UCSD-AML1 (cell line): ENCODE measurements at regions not wholly inside any gene's neighbourhood (a gene's known extent, or its start where the extent isn't known, plus 50 kb on each side); places are given as distances from the start of the nearest gene placed in this dataset.
"Not testable (repeated sequence)": the region's sequence is repeated elsewhere in the genome, so short reads cannot be mapped to it uniquely, and the experiment has no call there.

Experiments
- DNase-seq: peaks from one replicate; lab custom pipeline; 2025; ENCODE audit not compliant: unreplicated experiment; lab: John Stamatoyannopoulos, UW

- no peak for DNase-seq
Observed at GRCh38 chr3:25895031-25895430, 105.1 kb downstream of the OXSM start.

DNA sequence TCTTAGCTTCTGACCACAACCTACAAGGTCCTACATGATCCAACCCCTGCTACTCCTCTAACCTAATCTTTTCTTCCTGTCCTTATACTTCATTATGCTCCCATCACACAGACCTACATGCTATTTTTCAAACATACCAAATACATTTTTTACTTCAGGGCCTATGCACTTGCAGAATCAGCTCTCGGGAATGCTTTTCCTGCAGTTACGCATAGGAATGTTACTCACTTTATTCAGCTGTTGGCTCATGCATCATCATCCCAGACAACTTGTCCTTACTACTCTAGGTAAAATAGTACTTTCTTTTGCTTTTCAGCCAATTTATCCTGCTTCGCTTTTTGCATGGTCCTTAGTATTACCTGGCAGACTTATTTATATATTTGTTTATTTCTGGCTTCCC, 105.6 kb downstream of the OXSM start:
- DNase-seq, result no peak

DNA sequence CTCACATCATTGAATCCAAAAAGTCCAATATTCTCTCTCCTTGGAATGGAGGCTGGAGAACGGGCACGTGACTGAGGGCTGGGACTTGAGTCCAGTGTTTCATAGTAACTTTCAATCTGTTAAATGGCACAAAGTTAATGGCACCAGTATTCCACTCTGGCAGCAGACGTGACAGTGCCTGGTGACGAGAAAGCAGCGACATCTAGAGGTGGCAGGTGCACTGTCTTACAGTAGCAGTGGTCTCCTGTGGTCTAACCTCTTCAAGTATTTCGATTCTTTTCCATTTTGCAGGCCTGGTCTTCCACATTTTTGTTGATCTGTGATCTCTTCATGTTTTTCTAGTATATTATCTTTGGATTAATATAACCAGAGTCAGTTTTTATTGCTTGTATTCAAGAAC, 107.1 kb downstream of the OXSM start:
- no peak for DNase-seq

GRCh38 chr3:25899352-25900101, 109.6 kb downstream of the OXSM start:
- DNase-seq, result peak; percentile 10

- DNase-seq, result no peak
Observed at GRCh38 chr3:25900161-25900560, 110.3 kb downstream of the OXSM start.

DNA sequence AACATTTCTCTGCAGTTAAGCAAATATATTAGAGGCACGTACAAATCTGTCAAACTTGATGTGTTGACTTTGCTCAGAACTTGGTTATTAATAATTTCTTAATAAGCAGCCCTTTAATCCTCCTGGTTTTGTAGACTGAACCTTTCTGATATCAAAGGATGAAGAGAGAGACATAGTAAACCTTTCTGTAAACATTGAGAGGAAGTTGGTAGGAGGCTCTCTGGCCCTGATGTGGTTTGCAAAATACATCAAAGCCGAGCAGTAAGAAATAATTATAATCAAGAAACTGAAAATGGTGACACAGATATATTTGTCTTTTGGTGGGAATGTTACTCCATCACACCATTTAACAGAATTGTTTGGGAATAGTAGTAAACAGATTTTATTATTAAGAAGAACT, 111.9 kb downstream of the OXSM start:
- DNase-seq, result no peak

DNA sequence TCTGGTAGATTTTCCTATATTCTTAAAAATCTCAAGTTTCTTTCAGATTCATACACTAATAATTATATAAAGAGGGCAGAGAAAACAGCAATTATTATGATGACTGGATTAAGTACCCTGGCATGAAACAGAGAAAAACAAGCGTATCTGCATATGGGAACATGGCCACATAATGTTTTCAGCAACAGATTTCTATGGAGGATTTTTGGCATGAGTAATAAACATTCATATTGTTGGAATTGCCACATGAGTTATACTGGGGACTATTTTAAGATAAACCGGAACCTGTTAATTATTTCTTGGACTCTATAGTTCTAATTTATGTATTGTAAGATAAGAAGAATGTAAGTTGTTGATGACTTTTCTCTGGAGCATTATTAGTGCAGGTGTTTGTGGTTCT, 112.7 kb downstream of the OXSM start:
- no peak for DNase-seq

GRCh38 chr3:25903371-25904129, 113.7 kb downstream of the OXSM start:
- no peak for DNase-seq

DNA sequence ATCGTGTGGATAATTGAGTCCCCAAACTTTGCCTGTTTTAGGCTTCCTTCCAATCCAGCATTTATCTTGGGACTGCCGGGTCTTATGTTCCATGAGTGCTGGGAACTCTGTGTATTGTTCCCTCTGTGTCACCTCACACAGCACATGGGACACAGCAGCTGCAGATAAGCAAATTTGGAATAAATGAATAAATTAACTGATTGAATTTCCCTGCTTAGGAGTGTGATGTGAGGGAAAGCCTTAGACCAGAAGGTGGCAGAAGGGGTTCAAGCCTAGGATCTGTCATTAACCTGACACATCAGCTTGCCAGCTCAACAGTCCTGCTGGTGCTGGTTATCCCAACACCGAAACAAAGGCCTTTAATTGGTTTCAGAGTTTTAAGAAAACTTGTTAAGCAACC, 114.3 kb downstream of the OXSM start:
- DNase-seq, result no peak

DNA sequence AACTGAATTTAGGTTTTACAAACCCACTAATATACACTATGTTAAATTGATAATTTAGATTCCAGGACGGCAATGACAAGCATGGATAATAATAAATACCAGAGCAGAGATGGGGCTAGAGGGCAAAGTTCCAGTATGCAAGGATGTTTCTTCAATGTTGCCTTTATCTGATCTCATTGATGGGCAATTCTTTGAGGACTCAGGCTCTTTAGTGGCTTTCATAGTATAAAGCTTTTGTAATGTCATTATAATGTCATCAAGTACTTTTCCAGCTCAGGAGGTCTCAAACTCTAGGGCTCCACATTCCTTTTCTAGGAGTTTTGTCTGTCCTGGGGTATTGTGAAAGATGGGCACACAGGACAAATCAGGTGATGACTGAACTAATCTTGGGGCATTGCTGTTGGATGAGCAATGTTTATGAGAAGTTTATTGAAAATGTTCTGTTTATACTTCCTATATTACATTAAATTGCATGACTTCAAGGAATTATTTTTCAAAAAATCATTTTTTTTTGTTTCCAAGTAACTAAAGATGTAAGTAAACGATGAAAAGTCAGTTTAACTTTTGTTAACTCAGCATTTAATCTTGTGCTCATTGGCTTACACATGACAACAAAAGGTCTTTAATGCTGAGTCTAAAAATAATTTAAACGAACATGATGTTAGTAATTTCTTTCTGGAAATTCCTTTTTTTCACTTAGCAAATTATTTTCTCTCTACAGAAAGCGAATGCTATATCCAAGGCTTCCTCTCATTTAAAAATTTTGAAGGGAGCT, 116.4 kb downstream of the OXSM start:
- no peak for DNase-seq

- no peak for DNase-seq
Observed at GRCh38 chr3:25907081-25907480, 117.2 kb downstream of the OXSM start.

DNA sequence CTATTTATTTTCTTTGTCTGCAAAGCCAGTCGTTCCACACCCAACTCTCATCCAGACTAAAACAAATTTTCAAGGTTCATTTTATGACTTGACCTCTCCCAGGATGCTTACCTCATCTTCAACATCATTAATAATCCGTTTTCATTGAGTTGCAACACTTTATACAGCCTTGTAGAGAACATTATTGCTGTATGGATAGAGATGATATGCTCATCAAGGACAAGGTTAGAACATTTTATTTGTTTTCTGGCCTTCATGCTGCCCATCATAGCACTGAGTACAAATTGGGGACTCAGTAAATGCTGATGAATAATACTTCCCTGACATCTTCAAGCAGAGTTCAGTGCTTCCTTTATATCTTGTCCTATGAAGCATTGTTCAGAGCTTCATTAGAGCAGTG, 120.2 kb downstream of the OXSM start:
- DNase-seq, result no peak

GRCh38 chr3:25910997-25911396, 121.1 kb downstream of the OXSM start:
- peak; percentile 31 for DNase-seq

DNA sequence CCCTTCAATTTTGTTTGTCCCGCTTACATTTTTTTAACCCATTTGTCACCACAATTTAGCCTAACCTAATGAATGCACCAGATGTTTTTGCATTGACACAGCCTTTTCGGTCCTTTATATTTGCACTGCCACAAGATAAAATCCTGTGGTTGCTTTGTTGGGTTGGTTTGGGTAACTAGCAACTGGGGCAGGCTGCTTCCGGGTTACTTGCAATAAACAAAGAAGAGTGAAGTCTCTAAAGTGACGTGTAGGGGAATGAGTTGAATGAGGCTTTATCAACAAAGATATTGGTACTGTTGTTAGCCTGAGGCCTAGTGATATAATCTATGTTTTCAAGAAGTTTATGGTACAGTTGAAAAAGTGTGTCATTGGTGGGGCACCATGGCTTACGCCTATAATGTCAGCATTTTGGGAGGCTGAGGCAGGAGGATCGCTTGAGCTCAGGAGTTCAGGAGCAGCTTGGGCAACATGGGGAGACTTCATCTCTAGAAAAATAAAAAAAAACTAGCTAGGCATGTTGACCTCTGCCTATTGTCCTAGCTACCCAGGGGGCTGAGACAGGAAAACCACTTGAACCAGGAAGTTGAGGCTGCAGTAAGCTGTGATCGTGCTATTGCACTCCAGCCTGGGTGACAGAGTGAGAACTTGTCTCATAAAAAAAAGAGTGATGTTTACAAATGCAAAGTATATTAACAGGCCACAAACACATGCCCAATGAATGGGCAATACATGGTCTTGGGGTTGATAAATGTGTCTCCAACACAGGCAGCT, 121.8 kb downstream of the OXSM start:
- no peak for DNase-seq

- DNase-seq, result no peak
Observed at GRCh38 chr3:25913179-25913578, 123.3 kb downstream of the OXSM start.

DNA sequence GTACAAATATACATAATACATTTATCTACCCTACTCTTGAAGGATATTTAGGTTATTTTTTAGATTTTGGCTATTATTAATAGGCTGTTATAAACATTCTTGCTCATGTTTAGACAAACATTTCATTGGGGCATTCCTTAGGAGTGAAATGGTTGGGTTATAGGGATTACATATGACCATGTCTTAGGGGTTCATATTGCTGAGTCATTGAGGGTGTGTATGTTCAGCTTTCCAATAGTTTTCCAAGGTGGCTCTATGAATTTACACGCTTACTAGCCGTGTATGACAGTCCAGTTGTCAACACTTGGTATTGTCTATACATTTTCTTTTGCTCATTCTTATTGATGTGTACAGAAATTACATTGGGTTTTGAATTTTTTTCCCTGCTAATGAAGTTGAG, 125.8 kb downstream of the OXSM start:
- no peak for DNase-seq

DNA sequence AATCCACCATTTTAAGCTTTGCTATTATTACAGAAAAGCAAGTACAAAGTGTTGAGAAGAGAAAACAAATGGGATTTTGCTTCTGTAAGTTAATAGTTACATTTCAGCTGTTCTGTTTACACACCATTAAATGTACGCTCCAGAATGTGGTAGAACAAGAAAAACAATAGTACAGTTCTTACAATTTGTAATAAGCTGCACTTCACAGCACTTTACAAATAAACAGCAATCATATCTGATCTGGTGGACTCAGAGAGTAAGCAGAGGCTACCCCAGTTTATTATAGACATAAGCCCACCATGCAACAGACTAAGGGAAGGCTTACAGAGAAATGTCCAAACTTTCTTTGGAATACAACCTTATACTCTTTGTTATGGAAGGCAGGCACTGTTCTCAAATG, 126.4 kb downstream of the OXSM start:
- no peak for DNase-seq

DNA sequence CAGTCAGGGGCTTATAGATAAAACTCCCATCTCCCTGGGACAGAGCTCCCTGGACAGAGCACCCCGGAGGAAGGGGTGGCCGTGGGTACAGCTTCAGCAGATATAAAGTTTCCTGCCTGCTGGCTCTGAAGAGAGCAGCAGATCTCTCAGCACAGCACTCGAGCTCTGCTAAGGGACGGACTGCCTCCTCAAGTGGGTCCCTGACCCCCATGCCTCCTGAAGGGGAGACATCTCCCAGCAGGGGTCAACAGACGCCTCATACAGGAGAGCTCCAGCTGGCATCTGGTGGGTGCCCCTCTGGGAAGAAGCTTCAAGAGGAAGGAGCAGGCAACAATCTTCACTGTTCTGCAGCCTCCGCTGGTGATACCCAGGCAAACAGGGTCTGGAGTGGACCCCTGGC, 142.1 kb downstream of the OXSM start:
- DNase-seq, result not testable (repeated sequence)

DNA sequence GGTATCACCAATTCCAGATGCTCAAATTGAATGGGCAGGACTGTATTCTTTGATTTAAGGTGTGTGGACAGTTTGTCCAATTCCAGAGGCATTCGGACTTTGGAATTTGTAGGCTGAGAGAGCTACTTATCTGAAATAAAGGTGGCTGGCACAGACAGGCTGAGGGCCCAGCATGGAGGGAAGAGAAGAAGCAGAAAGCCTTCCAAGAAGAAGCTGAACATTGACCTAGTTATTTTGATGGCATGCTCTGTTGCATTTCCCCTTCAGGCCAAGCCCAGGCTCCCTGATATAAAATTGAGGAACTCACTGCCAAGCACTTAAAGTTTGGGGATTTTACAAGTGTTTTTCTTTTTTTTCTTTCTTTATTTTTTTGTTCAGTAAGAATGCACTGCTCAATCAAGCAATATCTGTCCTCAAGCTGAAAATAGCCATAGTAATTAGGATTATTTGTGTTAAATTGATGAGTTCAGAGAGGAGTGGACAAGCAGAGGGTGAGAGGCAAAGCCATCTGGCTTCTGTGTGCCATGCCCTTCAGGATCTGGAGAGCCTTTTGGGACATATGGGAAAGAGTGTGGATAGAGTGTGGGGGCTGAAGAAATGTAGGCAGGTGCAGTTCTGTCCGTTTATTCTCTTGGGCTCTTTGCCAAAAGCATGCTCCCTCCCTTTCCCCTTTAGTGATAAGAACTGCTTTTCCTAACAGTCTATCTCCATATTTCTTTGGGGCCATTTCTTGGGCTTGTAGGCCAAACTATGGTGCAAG, 148.9 kb downstream of the OXSM start:
- no peak for DNase-seq

DNA sequence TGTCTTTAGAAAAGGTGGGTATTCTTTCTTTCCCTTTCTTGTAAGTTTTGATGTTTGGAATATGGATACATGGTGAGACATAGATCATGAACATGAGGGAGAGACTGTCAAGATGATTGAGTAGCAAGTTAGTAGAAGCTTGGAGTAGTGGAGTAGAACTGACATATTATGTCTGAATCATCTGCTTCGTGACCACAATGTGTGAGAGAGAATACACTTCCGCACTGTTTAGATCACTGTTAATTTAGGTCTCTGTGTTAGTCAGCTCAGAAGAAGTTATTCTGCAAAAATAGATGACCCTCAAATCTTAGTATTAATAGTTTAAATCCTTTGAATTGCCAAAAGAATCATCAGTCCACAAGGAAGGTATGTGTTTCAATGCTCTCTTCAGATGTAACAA, 151.0 kb downstream of the OXSM start:
- DNase-seq, result no peak
